ENCODE measurements at regions not wholly inside any gene's neighbourhood (a gene's known extent, or its start where the extent isn't known, plus 50 kb on each side); places are given as distances from the start of the nearest gene placed in this dataset.

DNA sequence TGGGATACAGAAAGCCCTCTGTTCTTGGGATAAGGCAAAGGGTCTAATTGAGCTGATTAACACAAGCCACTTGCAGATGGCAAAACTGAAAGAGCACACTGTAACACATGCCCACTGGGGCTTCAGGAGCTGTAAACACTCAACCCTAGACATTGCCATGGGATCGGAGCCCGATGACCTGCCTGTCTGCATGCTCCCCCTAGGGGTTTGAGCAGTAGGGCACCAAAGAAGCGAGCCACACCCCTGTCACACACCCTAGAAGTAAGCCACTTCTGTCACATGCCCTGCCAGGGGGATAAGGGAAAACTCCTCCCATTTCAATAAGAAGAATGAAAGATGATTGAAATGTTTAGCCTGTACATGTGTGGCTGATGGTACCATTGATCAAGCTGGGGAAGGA, 81.3 kb upstream of the IRX6 start:
- TF ChIP-seq, protein P1, sequence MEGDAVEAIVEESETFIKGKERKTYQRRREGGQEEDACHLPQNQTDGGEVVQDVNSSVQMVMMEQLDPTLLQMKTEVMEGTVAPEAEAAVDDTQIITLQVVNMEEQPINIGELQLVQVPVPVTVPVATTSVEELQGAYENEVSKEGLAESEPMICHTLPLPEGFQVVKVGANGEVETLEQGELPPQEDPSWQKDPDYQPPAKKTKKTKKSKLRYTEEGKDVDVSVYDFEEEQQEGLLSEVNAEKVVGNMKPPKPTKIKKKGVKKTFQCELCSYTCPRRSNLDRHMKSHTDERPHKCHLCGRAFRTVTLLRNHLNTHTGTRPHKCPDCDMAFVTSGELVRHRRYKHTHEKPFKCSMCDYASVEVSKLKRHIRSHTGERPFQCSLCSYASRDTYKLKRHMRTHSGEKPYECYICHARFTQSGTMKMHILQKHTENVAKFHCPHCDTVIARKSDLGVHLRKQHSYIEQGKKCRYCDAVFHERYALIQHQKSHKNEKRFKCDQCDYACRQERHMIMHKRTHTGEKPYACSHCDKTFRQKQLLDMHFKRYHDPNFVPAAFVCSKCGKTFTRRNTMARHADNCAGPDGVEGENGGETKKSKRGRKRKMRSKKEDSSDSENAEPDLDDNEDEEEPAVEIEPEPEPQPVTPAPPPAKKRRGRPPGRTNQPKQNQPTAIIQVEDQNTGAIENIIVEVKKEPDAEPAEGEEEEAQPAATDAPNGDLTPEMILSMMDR (IDR thresholded peaks at IDR 0.05), result no peak
- TF ChIP-seq SIN3A (IDR thresholded peaks at IDR 0.05; ENCODE audit: borderline replicate concordance, low read depth, low read length) (no peak), POLR2AphosphoS5 (IDR thresholded peaks at IDR 0.05; ENCODE audit: low read depth, low read length) (no peak), FOXM1 (IDR thresholded peaks at IDR 0.05; ENCODE audit: low read depth) (no peak), SMC3 (IDR thresholded peaks at IDR 0.05; ENCODE audit: low read depth, low read length) (no peak)

Measured in SK-N-SH (cell line).